PC-9 (cell line): ENCODE measurements at regions not wholly inside any gene's neighbourhood (a gene's known extent, or its start where the extent isn't known, plus 50 kb on each side); places are given as distances from the start of the nearest gene placed in this dataset.

ENCODE experiments used
- EZH2 ChIP-seq: fragments of 200-600 bp; sonication (generic); IDR thresholded peaks from 2 replicates; pipeline ENCODE4 v1.8.0; 2017; ENCODE audit warnings: antibody characterized with exemption, low read depth
- TF ChIP-seq, protein P1 (sequence below): fragments of 200-600 bp; sonication (generic); conservative IDR thresholded peaks from 2 replicates; pipeline ENCODE4 v1.6.1; 2017; ENCODE audit warnings: mixed run types, antibody characterized with exemption, mild to moderate bottlenecking, moderate library complexity

- TF ChIP-seq, protein P1, sequence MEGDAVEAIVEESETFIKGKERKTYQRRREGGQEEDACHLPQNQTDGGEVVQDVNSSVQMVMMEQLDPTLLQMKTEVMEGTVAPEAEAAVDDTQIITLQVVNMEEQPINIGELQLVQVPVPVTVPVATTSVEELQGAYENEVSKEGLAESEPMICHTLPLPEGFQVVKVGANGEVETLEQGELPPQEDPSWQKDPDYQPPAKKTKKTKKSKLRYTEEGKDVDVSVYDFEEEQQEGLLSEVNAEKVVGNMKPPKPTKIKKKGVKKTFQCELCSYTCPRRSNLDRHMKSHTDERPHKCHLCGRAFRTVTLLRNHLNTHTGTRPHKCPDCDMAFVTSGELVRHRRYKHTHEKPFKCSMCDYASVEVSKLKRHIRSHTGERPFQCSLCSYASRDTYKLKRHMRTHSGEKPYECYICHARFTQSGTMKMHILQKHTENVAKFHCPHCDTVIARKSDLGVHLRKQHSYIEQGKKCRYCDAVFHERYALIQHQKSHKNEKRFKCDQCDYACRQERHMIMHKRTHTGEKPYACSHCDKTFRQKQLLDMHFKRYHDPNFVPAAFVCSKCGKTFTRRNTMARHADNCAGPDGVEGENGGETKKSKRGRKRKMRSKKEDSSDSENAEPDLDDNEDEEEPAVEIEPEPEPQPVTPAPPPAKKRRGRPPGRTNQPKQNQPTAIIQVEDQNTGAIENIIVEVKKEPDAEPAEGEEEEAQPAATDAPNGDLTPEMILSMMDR: no peak
- no peak for TF ChIP-seq EZH2
These were observed 191.1 kb upstream of the ARHGAP20 start for GRCh38 chr11:110903378-110903777.
